Fibroblast of lung (primary cell): ENCODE measurements at regions not wholly inside any gene's neighbourhood (a gene's known extent, or its start where the extent isn't known, plus 50 kb on each side); places are given as distances from the start of the nearest gene placed in this dataset.

Experiments
- EZH2 ChIP-seq: IDR thresholded peaks from 2 replicates; pipeline ENCODE4 v1.5.1; 2012; ENCODE audit warnings: low read length, control low read depth, mild to moderate bottlenecking; ENCODE audit errors: missing control alignments
- TF ChIP-seq, protein P1 (sequence below), 2 donors: IDR thresholded peaks in 1 of 2; conservative IDR thresholded peaks in 1 of 2; 1 replicate in 1 of 2; 2 replicates in 1 of 2; pipeline ENCODE4 v1.5.1; 2011 to 2012; ENCODE audit warnings: low read length in 2 of 2, control low read depth in 1 of 2, inconsistent platforms in 1 of 2, low read depth in 1 of 2, mild to moderate bottlenecking in 1 of 2

GRCh38 chr21:22438428-22439086 lies 1440.3 kb downstream of the NCAM2 start:
- TF ChIP-seq, protein P1, sequence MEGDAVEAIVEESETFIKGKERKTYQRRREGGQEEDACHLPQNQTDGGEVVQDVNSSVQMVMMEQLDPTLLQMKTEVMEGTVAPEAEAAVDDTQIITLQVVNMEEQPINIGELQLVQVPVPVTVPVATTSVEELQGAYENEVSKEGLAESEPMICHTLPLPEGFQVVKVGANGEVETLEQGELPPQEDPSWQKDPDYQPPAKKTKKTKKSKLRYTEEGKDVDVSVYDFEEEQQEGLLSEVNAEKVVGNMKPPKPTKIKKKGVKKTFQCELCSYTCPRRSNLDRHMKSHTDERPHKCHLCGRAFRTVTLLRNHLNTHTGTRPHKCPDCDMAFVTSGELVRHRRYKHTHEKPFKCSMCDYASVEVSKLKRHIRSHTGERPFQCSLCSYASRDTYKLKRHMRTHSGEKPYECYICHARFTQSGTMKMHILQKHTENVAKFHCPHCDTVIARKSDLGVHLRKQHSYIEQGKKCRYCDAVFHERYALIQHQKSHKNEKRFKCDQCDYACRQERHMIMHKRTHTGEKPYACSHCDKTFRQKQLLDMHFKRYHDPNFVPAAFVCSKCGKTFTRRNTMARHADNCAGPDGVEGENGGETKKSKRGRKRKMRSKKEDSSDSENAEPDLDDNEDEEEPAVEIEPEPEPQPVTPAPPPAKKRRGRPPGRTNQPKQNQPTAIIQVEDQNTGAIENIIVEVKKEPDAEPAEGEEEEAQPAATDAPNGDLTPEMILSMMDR (conservative IDR thresholded peaks at IDR 0.05 in 1 of 2, IDR thresholded peaks at IDR 0.05 in 1 of 2; ENCODE audit: low read depth in 1 of 2, low read length in 2 of 2) = no peak
- TF ChIP-seq EZH2 = no peak
